Gastroesophageal sphincter (tissue), 4 donors: ENCODE measurements at regions not wholly inside any gene's neighbourhood (a gene's known extent, or its start where the extent isn't known, plus 50 kb on each side); places are given as distances from the start of the nearest gene placed in this dataset.

Source experiments
- ATAC-seq: fragments of 150-250 bp; one replicate; pipeline ENCODE4 v1.9.1; 2016; ENCODE audit warnings: mild to moderate bottlenecking, moderate library complexity
- H3K27ac ChIP-seq, 4 donors: fragments of 200-600 bp; sonication (generic) in 3 of 4; 1 replicate in 3 of 4; 2 replicates in 1 of 4; pipeline ENCODE4 v1.5.1; 2016 to 2019
- H3K27me3 ChIP-seq: fragments of 200-600 bp; sonication (generic); one replicate; pipeline ENCODE4 v1.5.1; 2019
- H3K36me3 ChIP-seq, 2 donors: fragments of 200-600 bp; sonication (generic); one replicate each; pipeline ENCODE4 v1.5.1; 2019; ENCODE audit warnings: control low read depth in 1 of 2
- H3K4me1 ChIP-seq, 3 donors: fragments of 200-600 bp; sonication (generic); 1 replicate in 2 of 3; 2 replicates in 1 of 3; pipeline ENCODE4 v1.5.1; 2016 to 2019; ENCODE audit warnings: control low read depth in 2 of 3
- H3K4me3 ChIP-seq, 2 donors: fragments of 200-600 bp; sonication (generic); one replicate each; pipeline ENCODE4 v1.5.1; 2019; ENCODE audit warnings: mild to moderate bottlenecking in 1 of 2, moderate library complexity in 1 of 2
- H3K9me3 ChIP-seq, 3 donors: fragments of 200-600 bp; sonication (generic); one replicate each; pipeline ENCODE4 v1.5.1; 2017 to 2019; ENCODE audit warnings: control low read depth in 2 of 3
- EP300 ChIP-seq: sonication (generic); formaldehyde crosslinking; IDR thresholded peaks from one replicate; pipeline ENCODE4 v1.6.1; 2017; ENCODE audit warnings: antibody characterized with exemption, mild to moderate bottlenecking
- POLR2A ChIP-seq, 2 donors: fragments of 450-650 bp; IDR thresholded peaks; one replicate each; pipeline ENCODE4 v1.6.1; 2017; ENCODE audit warnings: antibody characterized with exemption in 2 of 2, mild to moderate bottlenecking in 2 of 2, moderate library complexity in 1 of 2
- POLR2AphosphoS5 ChIP-seq: sonication (generic); formaldehyde crosslinking; IDR thresholded peaks from one replicate; pipeline ENCODE4 v1.6.1; 2017; ENCODE audit warnings: antibody characterized with exemption
- WGBS, 2 donors: methylation state at CpG; one replicate each; pipeline ENCODE4 v1.1.5; 2018; ENCODE audit warnings: low coverage in 1 of 2; 5-methylcytosine and 5-hydroxymethylcytosine counted together
- TF ChIP-seq, protein P1 (sequence below), 4 experiments: fragments of 200-600 bp in 2 of 4; fragments of 450-650 bp in 2 of 4; sonication (generic) in 1 of 4; IDR thresholded peaks; one replicate each; pipeline ENCODE4 v1.5.1; 2017 to 2019; ENCODE audit warnings: antibody characterized with exemption in 4 of 4, mild to moderate bottlenecking in 2 of 4, moderate library complexity in 2 of 4

DNA sequence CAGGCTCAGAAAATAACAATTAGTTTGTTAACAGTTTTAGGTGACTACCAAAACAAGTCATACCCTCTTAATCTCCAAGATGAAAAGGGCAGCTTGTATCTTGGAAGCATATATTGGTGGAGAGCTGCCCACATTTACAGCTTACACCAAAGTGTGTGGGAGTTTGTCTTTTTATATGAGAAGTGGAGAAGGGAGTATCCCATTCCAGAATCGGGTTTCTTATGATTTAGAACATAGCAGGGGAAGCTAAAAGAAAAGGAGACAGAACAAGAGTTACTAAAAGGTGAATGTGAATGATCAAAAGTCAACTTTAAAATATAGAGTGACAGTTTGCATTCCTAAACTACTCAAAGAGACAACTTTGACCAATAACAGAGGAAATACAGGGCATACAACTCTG lies 338.6 kb upstream of the VWC2 start:
- TF ChIP-seq POLR2A (IDR thresholded peaks at IDR 0.05) (no peak), EP300 (no peak), POLR2AphosphoS5 (no peak)
- TF ChIP-seq, protein P1, sequence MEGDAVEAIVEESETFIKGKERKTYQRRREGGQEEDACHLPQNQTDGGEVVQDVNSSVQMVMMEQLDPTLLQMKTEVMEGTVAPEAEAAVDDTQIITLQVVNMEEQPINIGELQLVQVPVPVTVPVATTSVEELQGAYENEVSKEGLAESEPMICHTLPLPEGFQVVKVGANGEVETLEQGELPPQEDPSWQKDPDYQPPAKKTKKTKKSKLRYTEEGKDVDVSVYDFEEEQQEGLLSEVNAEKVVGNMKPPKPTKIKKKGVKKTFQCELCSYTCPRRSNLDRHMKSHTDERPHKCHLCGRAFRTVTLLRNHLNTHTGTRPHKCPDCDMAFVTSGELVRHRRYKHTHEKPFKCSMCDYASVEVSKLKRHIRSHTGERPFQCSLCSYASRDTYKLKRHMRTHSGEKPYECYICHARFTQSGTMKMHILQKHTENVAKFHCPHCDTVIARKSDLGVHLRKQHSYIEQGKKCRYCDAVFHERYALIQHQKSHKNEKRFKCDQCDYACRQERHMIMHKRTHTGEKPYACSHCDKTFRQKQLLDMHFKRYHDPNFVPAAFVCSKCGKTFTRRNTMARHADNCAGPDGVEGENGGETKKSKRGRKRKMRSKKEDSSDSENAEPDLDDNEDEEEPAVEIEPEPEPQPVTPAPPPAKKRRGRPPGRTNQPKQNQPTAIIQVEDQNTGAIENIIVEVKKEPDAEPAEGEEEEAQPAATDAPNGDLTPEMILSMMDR (IDR thresholded peaks at IDR 0.05), result no peak
- 50 to 70% methylated on average over 1 of the region's 1 CpG for WGBS, 2 donors

DNA sequence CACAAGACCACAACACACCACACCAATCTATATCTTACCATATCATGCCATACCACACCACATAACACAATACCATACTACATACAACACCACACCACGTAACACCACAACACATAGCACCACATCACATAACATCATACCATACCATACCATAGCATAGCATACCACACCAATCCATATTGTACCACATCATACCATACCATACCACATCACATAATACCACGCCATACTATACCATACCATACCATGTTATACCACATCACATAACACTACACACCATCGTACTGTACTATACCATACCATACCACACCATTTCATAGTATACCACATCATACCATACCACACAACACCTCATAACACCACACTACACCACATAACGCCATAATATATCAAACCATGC lies 335.2 kb upstream of the VWC2 start:
- Histone ChIP-seq H3K4me3 (no peak overlapping the region), H3K4me1 (no peaks in the 10 kb centered on the region), H3K27me3 (no peaks in the 10 kb centered on the region), H3K27ac (no peak overlapping the region), H3K9me3 (no peaks in the 10 kb centered on the region), H3K36me3 (no peaks in the 10 kb centered on the region)
- TF ChIP-seq POLR2AphosphoS5 (no peak), EP300 (no peak), POLR2A (IDR thresholded peaks at IDR 0.05) (no peak)
- TF ChIP-seq, protein P1 (IDR thresholded peaks at IDR 0.05), result no peak
- no peak for ATAC-seq
- 84 to 88% methylated on average over 4 of the region's 4 CpGs for WGBS, 2 donors

More for the DNA sequence above, 338.6 kb upstream of the VWC2 start:
- H3K27ac ChIP-seq, result no peak overlapping the region
- no peak for ATAC-seq
- no peaks in the 10 kb centered on the region for H3K9me3 ChIP-seq
- no peaks in the 10 kb centered on the region for H3K36me3 ChIP-seq
- H3K4me1 ChIP-seq, result no peaks in the 10 kb centered on the region
- H3K27me3 ChIP-seq, result no peaks in the 10 kb centered on the region
- H3K4me3 ChIP-seq, result no peak overlapping the region

DNA sequence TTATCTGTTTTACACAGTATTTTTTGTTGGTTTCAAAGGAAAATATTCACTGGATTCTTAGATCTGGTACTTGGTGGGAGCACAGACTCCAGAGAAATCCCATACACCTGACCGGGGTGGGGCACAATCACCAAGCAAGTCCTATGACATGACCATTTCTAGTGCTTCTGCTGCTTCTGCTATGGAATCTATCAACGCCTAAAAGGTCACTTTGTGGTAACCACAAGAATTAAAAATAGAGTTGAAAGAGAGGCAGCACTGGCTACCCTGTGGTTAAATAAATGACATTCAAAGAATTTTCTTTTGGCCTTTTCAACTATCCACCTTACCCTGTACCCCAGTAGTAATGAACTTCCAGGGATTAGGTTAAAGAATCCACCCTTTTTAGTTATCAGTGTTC lies 329.9 kb upstream of the VWC2 start:
- no peaks in the 10 kb centered on the region for H3K4me1 ChIP-seq
- H3K4me3 ChIP-seq, result no peak overlapping the region
- no peak for ATAC-seq
- no peaks in the 10 kb centered on the region for H3K27me3 ChIP-seq
- 95% methylated on average over 2 of the region's 2 CpGs; no CpG with 5 or more reads in 1 of the 2 donors for WGBS, 2 donors
- no peak overlapping the region for H3K27ac ChIP-seq
- TF ChIP-seq POLR2A (IDR thresholded peaks at IDR 0.05) (no peak), POLR2AphosphoS5 (no peak), EP300 (no peak)
- TF ChIP-seq, protein P1 (IDR thresholded peaks at IDR 0.05), result no peak
- H3K36me3 ChIP-seq, result no peaks in the 10 kb centered on the region
- no peaks in the 10 kb centered on the region for H3K9me3 ChIP-seq

DNA sequence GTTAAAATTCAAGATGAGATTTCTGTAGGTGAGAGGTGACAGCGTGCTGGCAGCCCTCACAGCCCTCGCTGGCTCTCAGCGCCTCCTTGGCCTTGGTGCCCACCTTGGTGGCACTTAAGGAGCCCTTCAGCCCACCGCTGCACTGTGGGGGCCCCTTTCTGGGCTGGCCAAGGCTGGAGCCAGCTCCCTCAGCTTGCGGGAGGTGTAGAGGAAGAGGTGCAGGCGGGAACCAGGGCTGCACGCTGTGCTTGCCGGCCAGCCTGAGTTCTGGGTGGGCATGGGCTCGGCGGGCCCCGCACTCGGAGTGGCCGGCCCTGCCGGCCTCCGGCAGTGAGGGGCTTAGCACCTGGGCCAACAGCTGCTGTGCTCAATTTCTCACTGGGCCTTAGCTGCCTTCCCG lies 320.0 kb upstream of the VWC2 start:
- no peaks in the 10 kb centered on the region for H3K4me1 ChIP-seq
- no peaks in the 10 kb centered on the region for H3K36me3 ChIP-seq
- TF ChIP-seq EP300 (no peak), POLR2AphosphoS5 (no peak), POLR2A (IDR thresholded peaks at IDR 0.05) (no peak)
- TF ChIP-seq, protein P1 (IDR thresholded peaks at IDR 0.05), result no peak
- 40% methylated on average over 1 of the region's 16 CpGs; no CpG with 5 or more reads in 1 of the 2 donors for WGBS, 2 donors
- H3K27ac ChIP-seq, result no peak overlapping the region
- H3K9me3 ChIP-seq, result no peaks in the 10 kb centered on the region
- no peaks in the 10 kb centered on the region for H3K27me3 ChIP-seq
- no peak for ATAC-seq
- no peak overlapping the region for H3K4me3 ChIP-seq

DNA sequence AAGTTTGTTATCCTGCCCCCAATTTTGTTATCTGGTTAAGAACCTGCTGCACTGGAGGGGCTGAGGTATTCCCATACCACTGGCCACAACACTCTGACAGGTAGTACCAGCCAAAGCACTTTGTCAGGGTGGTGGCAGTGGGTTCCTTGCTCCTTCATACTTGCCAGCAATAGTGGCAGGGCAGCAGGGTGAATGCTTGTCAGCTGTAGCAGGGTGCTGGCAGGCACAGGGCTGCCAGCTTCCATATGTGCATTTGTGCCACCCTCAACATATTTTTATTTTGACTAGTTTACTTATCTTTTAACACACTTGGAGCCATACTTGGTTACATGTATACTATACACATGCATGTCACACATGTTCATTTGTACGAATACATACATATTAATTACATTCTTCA lies 294.0 kb upstream of the VWC2 start:
- H3K9me3 ChIP-seq, result no peaks in the 10 kb centered on the region
- TF ChIP-seq, protein P1 (IDR thresholded peaks at IDR 0.05), result no peak
- no peak for TF ChIP-seq EP300
- no peak for TF ChIP-seq POLR2A (IDR thresholded peaks at IDR 0.05)
- TF ChIP-seq POLR2AphosphoS5, result no peak
- no peak overlapping the region for H3K27ac ChIP-seq
- no peak overlapping the region for H3K4me3 ChIP-seq
- no peaks in the 10 kb centered on the region for H3K27me3 ChIP-seq
- WGBS, 2 donors, result 8 to 31% methylated on average over 1 of the region's 1 CpG
- H3K4me1 ChIP-seq, result no peaks in the 10 kb centered on the region
- H3K36me3 ChIP-seq, result no peaks in the 10 kb centered on the region
- no peak for ATAC-seq
